ENCODE measurements at regions not wholly inside any gene's neighbourhood (a gene's known extent, or its start where the extent isn't known, plus 50 kb on each side); places are given as distances from the start of the nearest gene placed in this dataset.

- TF ChIP-seq CTCF (IDR thresholded peaks at IDR 0.05), result no peak
- TF ChIP-seq REST (IDR thresholded peaks at IDR 0.05; ENCODE audit: insufficient read depth in 1 of 2, low read depth in 2 of 2, low read length in 1 of 2), result no peak
Measured at GRCh38 chr5:155728146-155728856, 598.7 kb upstream of the SGCD start.
